HEK293T (cell line): ENCODE measurements at regions not wholly inside any gene's neighbourhood (a gene's known extent, or its start where the extent isn't known, plus 50 kb on each side); places are given as distances from the start of the nearest gene placed in this dataset.

ENCODE experiments used
- BHLHE40 ChIP-seq: fragments of 450-650 bp; IDR thresholded peaks from 2 replicates; pipeline ENCODE4 v1.6.1; 2016; ENCODE audit warnings: mild to moderate bottlenecking, moderate library complexity, borderline replicate concordance
- ELF4 ChIP-seq: fragments of 450-650 bp; IDR thresholded peaks from 2 replicates; pipeline ENCODE4 v1.6.1; 2017; ENCODE audit warnings: antibody characterized with exemption
- FOXA1 ChIP-seq: fragments of 450-650 bp; IDR thresholded peaks from 2 replicates; pipeline ENCODE4 v1.6.1; 2016; ENCODE audit warnings: mild to moderate bottlenecking
- FOXK2 ChIP-seq: fragments of 450-650 bp; IDR thresholded peaks from 2 replicates; pipeline ENCODE4 v1.6.1; 2016; ENCODE audit warnings: mild to moderate bottlenecking
- FOXM1 ChIP-seq: fragments of 450-650 bp; IDR thresholded peaks from 2 replicates; pipeline ENCODE4 v1.6.1; 2017; ENCODE audit warnings: mild to moderate bottlenecking, borderline replicate concordance
- SP1 ChIP-seq: fragments of 450-650 bp; IDR thresholded peaks from 2 replicates; pipeline ENCODE4 v1.6.1; 2017
- TARDBP ChIP-seq: fragments of 450-650 bp; IDR thresholded peaks from 2 replicates; pipeline ENCODE4 v1.6.1; 2016
- ZNF384 ChIP-seq: fragments of 450-650 bp; IDR thresholded peaks from 2 replicates; pipeline ENCODE4 v1.6.1; 2016

- no peak for TF ChIP-seq ZNF384
- TF ChIP-seq SP1, result no peak
- TF ChIP-seq ELF4, result no peak
- no peak for TF ChIP-seq FOXM1
- no peak for TF ChIP-seq TARDBP
- TF ChIP-seq FOXA1, result no peak
- TF ChIP-seq FOXK2, result no peak
- no peak for TF ChIP-seq BHLHE40
Observed at GRCh38 chr6:155589190-155589589, 133.6 kb upstream of the NOX3 start.
